ENCODE measurements at regions not wholly inside any gene's neighbourhood (a gene's known extent, or its start where the extent isn't known, plus 50 kb on each side); places are given as distances from the start of the nearest gene placed in this dataset.
"Not testable (repeated sequence)": the region's sequence is repeated elsewhere in the genome, so short reads cannot be mapped to it uniquely, and the experiment has no call there.

GRCh38 chr4:56575820-56576429 lies 70.3 kb downstream of the ARL9 start:
- DNase-seq (ENCODE audit: low read depth, low spot score): peak; percentile 39
- no peak overlapping the region for H3K4me3 ChIP-seq (ENCODE audit: low read length)

- H3K4me3 ChIP-seq (ENCODE audit: low read length); DNase-seq (ENCODE audit: low read depth, low spot score): not testable (repeated sequence)
Observed at GRCh38 chr4:56592417-56592816, 86.8 kb downstream of the ARL9 start.
